ENCODE measurements at regions not wholly inside any gene's neighbourhood (a gene's known extent, or its start where the extent isn't known, plus 50 kb on each side); places are given as distances from the start of the nearest gene placed in this dataset.

DNA sequence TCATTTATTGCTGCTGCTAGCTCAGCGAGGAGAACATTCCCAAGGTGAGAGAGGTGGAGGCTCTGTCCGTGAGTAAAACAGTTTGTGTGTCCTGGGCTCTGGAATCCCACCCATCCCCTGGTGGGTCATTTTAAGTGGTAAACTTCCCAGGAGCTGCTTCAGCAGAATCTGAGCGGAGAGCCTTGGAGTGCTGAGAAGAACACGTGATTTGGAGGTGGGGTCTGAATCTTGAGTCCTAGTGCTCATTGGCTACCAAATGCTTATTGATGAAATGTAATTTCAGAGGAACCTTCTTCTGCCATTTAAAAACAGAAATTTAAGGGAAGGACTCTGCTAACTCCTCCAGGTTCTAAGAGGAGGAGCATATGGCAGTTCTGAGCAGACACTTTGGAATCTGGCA lies 132.4 kb downstream of the CDH26 start:
- TF ChIP-seq, protein P1, sequence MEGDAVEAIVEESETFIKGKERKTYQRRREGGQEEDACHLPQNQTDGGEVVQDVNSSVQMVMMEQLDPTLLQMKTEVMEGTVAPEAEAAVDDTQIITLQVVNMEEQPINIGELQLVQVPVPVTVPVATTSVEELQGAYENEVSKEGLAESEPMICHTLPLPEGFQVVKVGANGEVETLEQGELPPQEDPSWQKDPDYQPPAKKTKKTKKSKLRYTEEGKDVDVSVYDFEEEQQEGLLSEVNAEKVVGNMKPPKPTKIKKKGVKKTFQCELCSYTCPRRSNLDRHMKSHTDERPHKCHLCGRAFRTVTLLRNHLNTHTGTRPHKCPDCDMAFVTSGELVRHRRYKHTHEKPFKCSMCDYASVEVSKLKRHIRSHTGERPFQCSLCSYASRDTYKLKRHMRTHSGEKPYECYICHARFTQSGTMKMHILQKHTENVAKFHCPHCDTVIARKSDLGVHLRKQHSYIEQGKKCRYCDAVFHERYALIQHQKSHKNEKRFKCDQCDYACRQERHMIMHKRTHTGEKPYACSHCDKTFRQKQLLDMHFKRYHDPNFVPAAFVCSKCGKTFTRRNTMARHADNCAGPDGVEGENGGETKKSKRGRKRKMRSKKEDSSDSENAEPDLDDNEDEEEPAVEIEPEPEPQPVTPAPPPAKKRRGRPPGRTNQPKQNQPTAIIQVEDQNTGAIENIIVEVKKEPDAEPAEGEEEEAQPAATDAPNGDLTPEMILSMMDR (conservative IDR thresholded peaks at IDR 0.05; ENCODE audit: low read depth, low read length): no peak
- TF ChIP-seq EZH2 (IDR thresholded peaks at IDR 0.05; ENCODE audit: low read length, unreplicated experiment): no peak
